Muscle layer of colon (tissue), 2 donors: ENCODE measurements at regions not wholly inside any gene's neighbourhood (a gene's known extent, or its start where the extent isn't known, plus 50 kb on each side); places are given as distances from the start of the nearest gene placed in this dataset.

Experiments
- H3K27ac ChIP-seq: one replicate; pipeline ENCODE4 v1.7.0; 2013; ENCODE audit warnings: low read depth, mild to moderate bottlenecking, low read length, moderate library complexity
- H3K27me3 ChIP-seq, 2 donors: one replicate each; pipeline ENCODE4 v1.7.0; 2013; ENCODE audit warnings: low read length in 2 of 2, mild to moderate bottlenecking in 2 of 2; ENCODE audit not compliant: insufficient read depth in 2 of 2, control insufficient read depth in 1 of 2
- H3K36me3 ChIP-seq: one replicate; pipeline ENCODE4 v1.7.0; 2013; ENCODE audit warnings: mild to moderate bottlenecking, low read length; ENCODE audit not compliant: insufficient read depth
- H3K4me1 ChIP-seq: one replicate; pipeline ENCODE4 v1.7.0; 2013; ENCODE audit warnings: mild to moderate bottlenecking, low read length; ENCODE audit not compliant: insufficient read depth
- H3K4me3 ChIP-seq, 2 donors: one replicate each; pipeline ENCODE4 v1.7.0; 2013; ENCODE audit warnings: low read length in 2 of 2, low read depth in 1 of 2, mild to moderate bottlenecking in 1 of 2, moderate library complexity in 1 of 2
- H3K9ac ChIP-seq: one replicate; pipeline ENCODE4 v1.7.0; 2013; ENCODE audit warnings: low read length
- H3K9me3 ChIP-seq: one replicate; pipeline ENCODE4 v1.7.0; 2013; ENCODE audit warnings: mild to moderate bottlenecking, low read length
- donor health status: abdominal sarcoma.
- donor health status: Adenocarcinoma of cecum.

DNA sequence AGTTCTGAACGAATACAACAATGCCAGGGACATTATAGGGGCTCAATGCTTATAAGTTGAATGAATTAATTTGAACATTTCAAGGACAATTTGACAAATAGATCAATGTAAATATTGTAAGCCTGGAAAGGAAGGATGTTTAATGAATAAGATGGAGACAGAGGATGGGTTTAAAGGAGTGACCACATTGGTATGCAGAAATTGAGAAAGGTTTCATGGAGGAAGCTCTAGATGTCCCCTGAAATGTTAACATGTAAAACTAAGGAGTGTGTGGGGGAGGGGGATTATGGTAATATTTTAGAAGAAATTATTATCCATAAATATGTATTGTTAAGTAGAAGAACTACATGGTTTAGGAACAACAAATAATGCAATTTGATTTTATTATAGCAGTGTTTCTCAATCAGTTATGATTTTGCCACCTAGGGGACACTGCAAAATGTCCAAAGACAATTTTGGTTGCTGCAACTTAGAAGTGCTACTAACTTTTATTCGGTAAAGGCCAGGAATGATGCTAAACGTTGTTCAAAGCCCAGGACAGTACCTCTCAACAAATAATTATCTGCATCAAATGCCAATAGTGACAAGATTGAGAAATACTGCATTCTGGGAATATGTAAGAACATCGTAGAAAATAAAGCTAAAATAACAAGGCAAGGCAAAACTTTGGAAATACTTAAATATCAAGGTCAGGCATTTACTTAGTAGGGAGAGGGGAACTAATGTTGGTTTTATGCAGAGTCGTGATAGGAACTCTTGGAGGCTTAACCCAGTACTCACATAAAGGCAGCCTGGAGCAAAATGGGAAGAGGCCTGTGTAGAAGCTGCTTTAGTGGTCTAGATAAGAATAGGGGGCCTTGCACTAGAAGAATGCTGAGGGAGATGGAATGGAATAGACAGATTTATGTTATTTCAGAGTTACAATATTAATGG lies 686.9 kb upstream of the CITED2 start:
- H3K27ac ChIP-seq = no peak overlapping the region
- H3K4me3 ChIP-seq = no peak overlapping the region
- no peak overlapping the region for H3K9ac ChIP-seq
- H3K4me1 ChIP-seq = peaks cover 12% of the 10 kb centered on the region
- H3K36me3 ChIP-seq = no peaks in the 10 kb centered on the region
- H3K27me3 ChIP-seq = no peaks in the 10 kb centered on the region
- H3K9me3 ChIP-seq = no peaks in the 10 kb centered on the region

DNA sequence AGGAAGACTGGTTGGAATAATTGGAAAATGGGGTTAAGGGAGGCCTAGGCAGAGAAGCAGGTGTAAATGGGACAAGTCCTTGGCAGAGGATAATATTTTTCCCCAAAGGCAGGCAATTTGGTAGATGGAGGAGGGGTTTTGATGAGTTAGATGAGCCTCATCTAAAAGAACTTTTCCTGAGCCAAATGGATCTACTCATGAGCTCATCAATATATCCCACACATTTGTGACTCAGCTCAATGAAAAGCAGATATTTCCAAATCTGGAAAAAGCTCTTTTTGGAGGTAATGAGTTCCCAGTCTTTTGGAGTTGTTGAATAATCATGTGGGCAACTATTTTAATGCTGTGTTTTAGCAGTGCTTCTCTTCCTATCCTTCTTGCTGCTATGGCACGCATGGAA lies 685.5 kb upstream of the CITED2 start:
- no peaks in the 10 kb centered on the region for H3K27me3 ChIP-seq
- no peak overlapping the region for H3K9ac ChIP-seq
- no peaks in the 10 kb centered on the region for H3K9me3 ChIP-seq
- no peaks in the 10 kb centered on the region for H3K36me3 ChIP-seq
- H3K4me1 ChIP-seq = peaks cover 12% of the 10 kb centered on the region
- H3K27ac ChIP-seq = no peak overlapping the region
- H3K4me3 ChIP-seq = no peak overlapping the region

DNA sequence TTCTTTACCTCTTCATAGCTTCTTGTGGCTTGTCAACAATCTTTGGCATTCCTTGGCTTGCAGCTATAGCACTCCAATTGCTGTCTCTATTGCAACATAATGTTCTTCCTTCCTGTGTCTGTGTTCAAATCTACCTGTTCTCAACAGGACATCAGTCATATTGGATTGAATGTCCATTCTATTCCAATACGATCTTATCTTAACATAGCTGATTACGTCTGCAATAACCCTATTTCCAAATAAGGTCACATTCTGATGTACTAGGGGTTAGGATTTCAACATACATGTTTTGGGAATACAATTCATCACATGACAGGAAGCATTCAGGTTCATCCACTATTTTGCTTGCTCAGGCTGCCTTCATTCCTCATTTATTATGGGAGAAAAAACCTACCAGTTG lies 684.4 kb upstream of the CITED2 start:
- Histone ChIP-seq H3K9me3 (no peaks in the 10 kb centered on the region), H3K36me3 (no peaks in the 10 kb centered on the region), H3K4me3 (no peak overlapping the region)

DNA sequence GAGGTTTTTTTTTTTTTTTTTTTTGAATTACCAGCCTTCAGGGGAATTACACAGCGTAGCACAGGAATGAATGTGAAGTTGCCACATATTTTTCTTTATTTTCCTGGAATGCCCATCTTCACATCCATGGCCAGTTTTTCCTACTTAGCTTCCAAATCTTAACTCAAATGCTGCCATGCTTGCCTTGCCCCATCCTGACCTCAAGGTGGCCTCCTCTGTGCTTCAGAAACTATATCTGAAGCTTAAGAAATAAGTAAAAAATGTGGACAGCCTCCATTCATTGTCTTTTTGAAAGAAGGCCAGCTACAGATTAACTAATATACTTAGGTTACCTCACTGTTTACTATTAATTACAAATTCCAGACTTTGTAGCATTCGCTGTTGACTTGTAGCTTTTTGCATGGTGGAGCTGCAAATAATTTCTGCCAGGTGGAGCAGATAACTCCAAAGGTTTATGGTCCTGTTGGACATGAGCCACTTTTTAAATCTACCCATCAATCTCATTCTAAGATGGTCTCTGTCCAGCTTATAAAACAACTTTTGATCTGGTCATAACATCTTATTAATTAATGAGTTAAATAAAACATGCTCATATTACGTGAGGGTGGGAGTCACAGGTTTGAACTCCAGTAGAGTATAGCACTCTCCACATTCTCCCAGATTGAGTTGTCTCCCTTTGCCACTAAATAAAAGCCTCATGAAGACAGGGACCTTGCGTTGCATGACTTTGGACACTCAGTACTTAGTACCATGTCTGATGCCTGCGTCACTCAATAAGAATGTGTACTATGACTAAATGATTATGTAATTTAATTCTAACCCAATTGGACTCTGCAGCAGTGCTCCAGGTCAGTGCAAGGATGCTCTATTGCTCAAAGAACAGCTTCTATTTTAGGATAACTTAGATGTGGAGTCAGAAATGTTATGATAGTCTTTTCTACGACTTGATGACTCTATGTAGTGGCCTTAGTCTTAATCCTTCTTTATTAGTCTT lies 678.6 kb upstream of the CITED2 start:
- H3K9ac ChIP-seq = no peak overlapping the region

More for the DNA sequence above, 684.4 kb upstream of the CITED2 start:
- Histone ChIP-seq H3K9ac (no peak overlapping the region), H3K4me1 (peaks cover 12% of the 10 kb centered on the region), H3K27ac (no peak overlapping the region), H3K27me3 (no peaks in the 10 kb centered on the region)

DNA sequence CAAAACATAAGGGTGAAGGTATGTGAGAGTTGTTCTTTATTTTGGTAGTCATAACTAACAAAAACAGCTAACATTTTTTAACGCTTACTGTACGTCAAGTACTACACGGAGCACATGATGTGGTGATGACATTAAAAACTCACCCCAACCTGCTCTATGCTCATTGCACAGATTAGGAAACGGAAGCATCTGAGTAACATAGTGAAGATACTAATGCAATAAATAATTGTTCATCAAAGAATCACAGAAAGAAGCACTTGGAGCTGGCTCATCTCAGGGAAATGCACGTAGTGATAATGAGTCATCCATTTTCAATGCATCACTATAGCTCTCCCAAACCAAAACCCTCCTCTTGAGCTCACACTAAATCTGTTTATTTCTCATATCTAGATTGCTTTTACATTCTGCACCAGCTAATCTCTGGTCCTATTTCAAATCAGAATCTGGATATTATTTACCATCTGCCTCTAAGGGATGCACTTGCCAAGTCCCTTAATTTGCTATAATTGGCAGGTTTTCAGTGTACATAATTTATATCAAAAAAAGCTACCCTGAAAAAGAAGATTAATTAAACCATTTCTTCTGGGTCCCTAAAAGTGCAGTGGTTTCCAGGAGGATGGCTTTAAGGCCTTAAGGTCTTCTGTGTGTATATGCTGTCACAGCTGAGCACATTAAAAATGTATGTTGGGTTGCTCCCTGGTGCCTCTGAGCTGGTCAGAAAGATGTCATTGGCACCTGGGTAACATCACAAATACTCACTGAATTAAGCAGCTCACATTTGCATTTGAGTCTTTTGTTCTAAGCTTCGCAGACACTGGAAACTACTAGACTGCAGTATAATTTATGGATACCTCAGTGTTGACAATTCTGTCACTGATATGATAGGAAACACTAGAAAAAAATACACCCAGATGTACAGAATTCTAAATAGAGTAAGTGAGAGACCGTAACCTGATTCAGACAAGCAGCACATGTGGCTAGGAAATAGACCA lies 677.4 kb upstream of the CITED2 start:
- H3K27ac ChIP-seq = no peak overlapping the region
- no peaks in the 10 kb centered on the region for H3K36me3 ChIP-seq
- no peak overlapping the region for H3K9ac ChIP-seq

More for the DNA sequence above, 678.6 kb upstream of the CITED2 start:
- H3K4me1 ChIP-seq = no peaks in the 10 kb centered on the region
- H3K27ac ChIP-seq = no peak overlapping the region
- H3K4me3 ChIP-seq = no peak overlapping the region
- no peaks in the 10 kb centered on the region for H3K27me3 ChIP-seq
- H3K36me3 ChIP-seq = no peaks in the 10 kb centered on the region
- H3K9me3 ChIP-seq = no peaks in the 10 kb centered on the region

DNA sequence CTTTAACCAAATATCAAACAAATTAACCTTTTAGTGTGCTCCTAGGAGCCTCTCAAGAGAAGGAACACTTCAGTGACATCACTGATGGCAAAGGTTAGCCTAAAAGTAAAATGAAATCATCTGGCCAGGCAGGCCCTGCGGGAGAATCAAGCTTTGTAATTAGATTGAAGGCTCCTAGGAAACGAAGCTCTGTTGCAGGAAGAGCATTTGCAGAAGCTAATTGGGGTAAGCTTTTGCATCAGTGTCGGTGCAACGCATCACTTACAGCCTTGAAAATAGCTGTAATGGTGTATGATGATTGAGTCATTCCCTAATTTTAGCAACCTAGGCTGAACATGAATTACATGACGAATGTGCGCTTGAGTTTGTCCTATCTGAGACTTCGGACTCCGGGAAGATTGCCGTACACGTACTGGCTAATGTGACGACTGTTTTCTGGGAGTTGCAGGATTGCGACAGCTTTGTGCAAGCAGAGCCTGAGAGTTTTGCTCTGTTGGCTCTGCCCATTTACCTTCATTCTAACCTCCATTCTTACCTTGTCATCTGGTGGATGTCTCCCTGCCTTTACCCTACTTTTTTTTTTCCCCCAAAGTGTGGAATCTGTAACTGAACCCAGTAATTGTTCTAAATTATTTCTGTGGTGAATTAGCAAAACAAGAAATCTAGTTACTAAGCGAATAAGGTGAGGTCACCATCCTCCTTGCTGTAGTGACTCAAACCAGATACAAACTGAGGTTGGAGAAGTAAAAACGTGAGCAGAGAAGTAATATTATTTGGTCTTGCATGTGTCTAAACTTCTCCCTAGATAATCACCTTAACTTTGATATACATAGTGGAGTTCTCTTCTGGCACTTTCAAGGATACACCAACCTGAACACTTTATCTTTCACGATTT lies 675.9 kb upstream of the CITED2 start:
- H3K4me3 ChIP-seq = no peak overlapping the region
- no peak overlapping the region for H3K9ac ChIP-seq
- no peaks in the 10 kb centered on the region for H3K36me3 ChIP-seq
- H3K27me3 ChIP-seq = no peaks in the 10 kb centered on the region
- no peaks in the 10 kb centered on the region for H3K9me3 ChIP-seq
- no peaks in the 10 kb centered on the region for H3K4me1 ChIP-seq
- H3K27ac ChIP-seq = no peak overlapping the region

More for the DNA sequence above, 677.4 kb upstream of the CITED2 start:
- no peaks in the 10 kb centered on the region for H3K4me1 ChIP-seq
- H3K27me3 ChIP-seq = no peaks in the 10 kb centered on the region
- H3K9me3 ChIP-seq = no peaks in the 10 kb centered on the region
- H3K4me3 ChIP-seq = no peak overlapping the region

DNA sequence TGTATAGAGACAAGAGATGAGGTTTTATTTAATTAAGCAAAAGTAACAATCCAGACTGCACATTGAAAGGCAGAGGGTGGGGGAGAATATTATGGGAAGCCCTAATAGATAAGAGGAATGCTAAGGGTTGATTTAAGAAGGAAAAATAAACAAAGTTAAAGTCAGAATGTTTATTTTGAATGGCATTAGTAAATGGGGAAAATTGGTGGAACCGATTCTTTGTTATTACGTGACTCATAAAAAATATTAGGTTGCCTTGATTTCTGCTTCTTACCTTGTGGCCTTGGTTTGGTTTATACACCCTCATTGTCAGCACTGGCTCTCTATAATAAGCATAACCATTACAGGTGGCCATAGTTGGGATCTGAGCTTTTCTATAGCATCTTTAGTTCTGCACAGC lies 674.8 kb upstream of the CITED2 start:
- Histone ChIP-seq H3K36me3 (no peaks in the 10 kb centered on the region), H3K9me3 (no peaks in the 10 kb centered on the region), H3K27ac (no peak overlapping the region), H3K4me3 (no peak overlapping the region), H3K27me3 (no peaks in the 10 kb centered on the region), H3K9ac (no peak overlapping the region), H3K4me1 (no peaks in the 10 kb centered on the region)

DNA sequence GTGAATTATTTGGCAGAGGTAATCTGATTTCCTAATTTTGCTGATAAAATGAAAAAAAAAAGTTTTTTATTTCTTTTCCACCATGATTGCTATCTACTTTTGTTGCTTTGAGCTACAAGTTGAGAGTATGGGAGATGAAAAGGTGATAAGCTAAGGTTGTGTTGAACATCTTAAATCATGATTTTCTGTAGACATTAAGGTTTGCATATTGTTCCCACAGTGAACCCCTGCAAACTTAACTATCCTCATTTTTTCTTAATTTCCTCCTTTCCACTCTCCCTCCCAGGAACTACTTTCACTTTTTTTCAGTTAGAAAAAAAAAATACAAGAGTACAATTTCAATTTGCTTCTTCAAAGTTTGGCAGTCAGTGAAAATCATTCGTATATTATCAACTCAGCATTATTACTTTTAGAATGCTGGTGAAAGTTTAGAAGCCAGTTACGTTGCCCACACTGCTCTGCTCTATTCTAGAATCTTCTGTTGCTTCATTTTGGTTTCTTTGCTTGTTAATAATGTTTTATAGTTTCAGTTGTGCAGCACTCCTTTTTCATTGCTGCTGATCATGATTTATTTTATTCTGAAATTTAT lies 673.8 kb upstream of the CITED2 start:
- H3K36me3 ChIP-seq = no peaks in the 10 kb centered on the region
- no peaks in the 10 kb centered on the region for H3K27me3 ChIP-seq
- H3K27ac ChIP-seq = no peak overlapping the region
- H3K4me1 ChIP-seq = no peaks in the 10 kb centered on the region
- H3K4me3 ChIP-seq = no peak overlapping the region
- H3K9ac ChIP-seq = no peak overlapping the region
- H3K9me3 ChIP-seq = no peaks in the 10 kb centered on the region

DNA sequence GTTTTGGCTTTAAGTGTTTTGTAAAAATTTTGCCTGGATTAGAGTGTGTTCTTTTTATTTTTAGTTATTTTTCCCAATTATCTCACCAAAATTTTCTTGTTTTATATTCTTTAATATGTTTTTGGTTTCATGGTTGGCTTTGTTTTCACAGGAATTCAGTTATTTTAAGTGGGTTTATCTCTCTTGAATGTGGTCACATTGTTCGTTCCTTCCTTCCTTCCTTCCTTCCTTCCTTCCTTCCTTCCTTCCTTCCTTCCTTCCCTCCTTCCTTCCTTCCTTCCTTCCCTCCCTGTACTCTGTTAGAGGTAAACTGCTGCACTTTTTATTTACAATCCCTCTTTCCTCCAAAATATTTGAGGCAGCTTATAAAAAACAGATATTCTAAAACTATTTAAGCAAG lies 672.9 kb upstream of the CITED2 start:
- Histone ChIP-seq H3K27ac (no peak overlapping the region), H3K4me3 (no peak overlapping the region), H3K27me3 (no peaks in the 10 kb centered on the region), H3K4me1 (no peaks in the 10 kb centered on the region), H3K9ac (no peak overlapping the region), H3K9me3 (no peaks in the 10 kb centered on the region), H3K36me3 (no peaks in the 10 kb centered on the region)
